RPMI7951 (cell line): ENCODE measurements at regions not wholly inside any gene's neighbourhood (a gene's known extent, or its start where the extent isn't known, plus 50 kb on each side); places are given as distances from the start of the nearest gene placed in this dataset.
"Not testable (repeated sequence)": the region's sequence is repeated elsewhere in the genome, so short reads cannot be mapped to it uniquely, and the experiment has no call there.

Experiments used
- DNase-seq: peaks from one replicate; pipeline ENCODE4 v3.0.0-alpha.2; 2012; ENCODE audit warnings: low read depth

- DNase-seq: no peak
Measured at GRCh38 chr2:48189552-48190228, 124.8 kb upstream of the FOXN2 start.

GRCh38 chr2:48190230-48190629 lies 124.3 kb upstream of the FOXN2 start:
- DNase-seq: no peak

DNA sequence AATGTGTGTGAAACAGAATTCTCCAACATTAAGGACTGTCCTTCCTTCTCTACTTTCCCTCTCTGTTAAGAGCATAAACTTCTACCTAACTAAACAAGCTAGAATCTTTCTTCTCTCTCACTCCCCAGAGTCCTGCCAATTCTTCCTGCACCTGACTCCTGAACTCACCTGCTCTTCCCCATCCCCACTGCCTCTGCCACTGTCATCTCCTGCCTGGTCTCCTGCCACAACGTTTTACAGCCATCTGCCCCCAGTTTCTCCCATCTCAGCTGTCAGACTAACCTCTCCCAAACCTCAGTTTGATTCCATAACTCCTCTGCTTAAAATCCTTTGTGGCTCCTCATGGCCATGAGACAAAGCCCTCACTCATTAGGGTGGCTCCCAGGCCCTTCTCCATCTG lies 119.8 kb upstream of the FOXN2 start:
- no peak for DNase-seq

- DNase-seq: no peak
Measured at GRCh38 chr2:48195169-48195568, 119.3 kb upstream of the FOXN2 start.

GRCh38 chr2:48197618-48198017 lies 116.9 kb upstream of the FOXN2 start:
- no peak for DNase-seq

GRCh38 chr2:48198371-48198770 lies 116.1 kb upstream of the FOXN2 start:
- no peak for DNase-seq

DNA sequence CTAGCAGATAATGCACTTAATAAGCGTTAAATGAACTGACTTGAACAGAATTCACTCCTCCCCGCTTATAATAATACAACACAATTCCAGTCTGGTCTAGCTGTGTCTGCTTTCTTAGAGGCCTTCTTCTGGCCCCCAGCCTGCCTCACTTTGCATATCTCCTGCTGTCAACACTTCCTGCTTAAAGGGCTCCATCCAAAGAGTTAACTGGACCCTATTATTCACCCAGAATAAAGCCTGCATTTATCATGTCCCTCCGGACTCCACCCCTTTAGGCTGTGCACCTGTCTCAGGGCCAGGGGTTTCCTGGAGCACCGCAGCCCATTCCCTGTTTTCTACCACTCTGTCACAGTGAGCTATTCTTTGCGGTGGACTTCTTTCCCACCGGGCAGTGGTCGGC lies 115.4 kb upstream of the FOXN2 start:
- DNase-seq: no peak

- DNase-seq: no peak
Measured at GRCh38 chr2:48200620-48201293, 113.7 kb upstream of the FOXN2 start.

DNA sequence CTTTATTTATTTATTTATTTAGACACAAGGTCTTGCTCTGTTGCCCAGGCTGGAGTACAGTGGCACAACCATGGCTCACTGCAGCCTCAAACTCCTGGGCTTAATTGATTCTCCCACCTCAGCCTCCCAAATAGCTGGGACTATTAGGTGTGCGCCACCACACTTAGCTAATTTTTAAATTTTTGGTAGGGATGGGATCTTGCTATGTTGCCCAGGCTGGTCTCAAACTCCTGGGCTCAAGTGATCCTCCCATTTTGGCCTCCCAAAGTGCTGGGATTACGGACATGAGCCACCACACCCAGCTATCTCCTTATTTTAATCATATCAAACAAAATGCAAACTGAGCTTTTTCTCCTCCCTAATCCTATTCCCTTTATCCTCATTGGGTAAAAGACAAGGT lies 113.0 kb upstream of the FOXN2 start:
- not testable (repeated sequence) for DNase-seq

- DNase-seq: no peak
Measured at GRCh38 chr2:48202863-48203642, 111.4 kb upstream of the FOXN2 start.

DNA sequence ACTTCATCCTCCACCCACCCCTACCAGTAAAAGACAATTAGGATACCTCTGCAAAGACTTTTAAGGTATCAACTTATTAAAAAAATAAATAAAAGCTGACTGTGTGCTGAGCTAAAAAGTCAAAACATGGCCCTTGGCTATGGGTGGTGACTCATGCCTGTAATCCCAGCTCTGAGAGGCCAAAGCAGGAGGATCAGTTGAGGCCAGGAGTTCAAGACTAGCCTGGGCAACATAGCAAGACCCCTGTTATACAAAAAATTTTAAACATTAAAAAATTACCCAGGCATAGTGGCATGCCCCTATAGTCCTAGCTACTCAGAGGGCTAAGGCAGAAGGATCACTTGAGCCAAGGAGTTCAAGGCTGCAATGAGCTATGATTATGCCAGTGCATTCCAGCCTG lies 110.8 kb upstream of the FOXN2 start:
- DNase-seq: no peak

- no peak for DNase-seq
Measured at GRCh38 chr2:48204750-48205136, 109.7 kb upstream of the FOXN2 start.

GRCh38 chr2:48205137-48205798 lies 109.2 kb upstream of the FOXN2 start:
- DNase-seq: peak; percentile 62

- peak; percentile 27 for DNase-seq
Measured at GRCh38 chr2:48206056-48206656, 108.3 kb upstream of the FOXN2 start.

DNA sequence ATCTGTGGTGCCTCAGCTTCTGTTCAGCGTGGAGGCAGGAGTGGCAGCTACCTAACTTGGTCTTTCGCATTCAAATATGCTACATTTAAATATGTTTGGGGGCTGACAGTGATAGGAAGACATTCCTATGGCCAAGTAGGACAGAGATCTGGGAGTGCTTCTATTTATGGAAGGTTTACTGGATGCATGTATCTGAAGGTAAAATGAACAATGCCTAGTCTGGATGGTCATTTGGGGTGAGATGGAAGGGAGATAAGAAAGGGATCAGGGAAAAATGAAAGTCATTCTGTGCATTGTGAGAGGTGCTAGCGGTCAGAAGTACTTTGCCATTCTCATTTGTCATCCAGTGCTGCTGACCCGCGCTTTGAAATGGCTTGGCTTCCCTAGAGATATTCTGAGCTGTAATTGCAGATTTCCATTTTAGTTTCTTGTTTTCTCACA lies 107.3 kb upstream of the FOXN2 start:
- peak; percentile 37 for DNase-seq

DNA sequence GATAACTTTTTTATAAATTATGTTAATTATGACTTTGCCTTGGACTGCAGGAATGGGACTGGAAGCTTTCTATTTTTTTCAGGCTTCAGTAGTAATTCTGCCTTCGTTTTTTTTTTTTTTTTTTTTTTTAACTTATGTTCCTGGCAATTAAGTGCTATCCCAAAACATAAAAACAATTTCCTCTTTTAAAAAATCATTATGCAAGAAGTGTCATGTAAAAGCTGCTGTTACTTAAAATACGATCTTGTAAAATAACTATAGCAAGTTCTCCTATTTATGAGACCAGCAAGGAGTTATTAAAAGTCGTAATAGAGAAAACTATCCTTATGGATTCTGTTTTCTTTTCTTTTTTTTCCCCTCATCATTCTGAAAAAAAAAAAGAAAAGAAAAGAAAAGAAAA lies 106.6 kb upstream of the FOXN2 start:
- DNase-seq: no peak

DNA sequence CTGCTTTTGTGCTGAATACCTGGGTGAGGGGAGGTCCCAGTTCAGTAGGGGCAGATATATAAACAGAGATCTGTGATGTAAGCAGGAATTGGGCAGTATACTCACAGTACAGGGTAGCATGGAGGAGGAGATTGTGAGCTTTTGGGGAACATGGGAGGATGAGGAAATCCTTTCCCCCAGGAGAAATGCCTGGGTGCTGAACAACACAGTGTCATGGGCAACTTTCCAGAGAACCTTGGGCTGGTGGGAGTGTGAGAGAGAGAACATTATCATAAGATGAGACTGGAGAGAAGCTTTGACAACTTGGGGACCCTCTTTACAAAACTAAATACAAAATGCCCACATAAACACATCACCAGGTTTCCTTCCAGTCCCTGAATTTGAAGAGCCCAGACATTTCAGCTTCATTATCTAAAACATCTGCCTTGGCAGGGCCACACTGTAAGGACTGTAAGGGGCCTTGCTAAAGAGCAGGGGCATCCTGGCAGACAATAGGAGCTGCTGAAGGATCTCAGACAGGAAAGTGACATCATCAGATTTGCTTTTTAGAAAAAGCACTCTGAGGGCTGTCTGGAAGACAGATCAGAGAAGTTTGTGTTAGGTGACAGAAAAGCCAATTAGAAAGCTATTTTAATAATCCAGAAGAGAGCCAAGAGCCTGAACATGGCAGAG lies 105.1 kb upstream of the FOXN2 start:
- DNase-seq: peak; percentile 40

GRCh38 chr2:48210189-48210588 lies 104.3 kb upstream of the FOXN2 start:
- DNase-seq: no peak

GRCh38 chr2:48213646-48214045 lies 100.8 kb upstream of the FOXN2 start:
- no peak for DNase-seq

GRCh38 chr2:48218169-48218568 lies 96.3 kb upstream of the FOXN2 start:
- DNase-seq: no peak

- no peak for DNase-seq
Measured at GRCh38 chr2:48219234-48219554, 95.3 kb upstream of the FOXN2 start.
